ENCODE measurements at regions not wholly inside any gene's neighbourhood (a gene's known extent, or its start where the extent isn't known, plus 50 kb on each side); places are given as distances from the start of the nearest gene placed in this dataset.

- Histone ChIP-seq H4K20me1 (ENCODE audit: insufficient read depth, low read length) (no peaks in the 10 kb centered on the region), H3K9me2 (replicated peaks; ENCODE audit: insufficient read depth, low read length) (no peaks in the 10 kb centered on the region), H3K4me2 (ENCODE audit: low read depth, low read length) (no peak overlapping the region), H2AFZ (ENCODE audit: low read length) (no peak overlapping the region), H3K79me2 (ENCODE audit: low read length) (no peaks in the 10 kb centered on the region), H3K4me1 (ENCODE audit: low read length) (no peaks in the 10 kb centered on the region), H3K27ac (ENCODE audit: low read length) (no peak overlapping the region), H3K36me3 (replicated peaks; ENCODE audit: insufficient read depth, low read length) (no peaks in the 10 kb centered on the region), H3K9me3 (replicated peaks; ENCODE audit: insufficient read depth, low read length) (no peaks in the 10 kb centered on the region), H3F3A (ENCODE audit: insufficient read depth, low read length) (no peaks in the 10 kb centered on the region), H3K9ac (ENCODE audit: low read length) (no peak overlapping the region), H3K27me3 (replicated peaks; ENCODE audit: insufficient read depth, low read length) (no peaks in the 10 kb centered on the region), H3K4me3 (ENCODE audit: low read length) (no peak overlapping the region)
- DNase-seq = no peak
- no peak for TF ChIP-seq CTCF (IDR thresholded peaks at IDR 0.05; ENCODE audit: low read length)
- no peak for TF ChIP-seq EZH2 (optimal IDR thresholded peaks at IDR 0.05; ENCODE audit: low read depth, low read length)
- TF ChIP-seq EZH2phosphoT487 (IDR thresholded peaks at IDR 0.05; ENCODE audit: low read length) = no peak
These were observed 114.5 kb upstream of the LYZL1 start for GRCh38 chr10:29174389-29174788.

- no peak overlapping the region for H3K4me3 ChIP-seq (ENCODE audit: low read length)
- no peaks in the 10 kb centered on the region for H3K27me3 ChIP-seq (replicated peaks; ENCODE audit: insufficient read depth, low read length)
- no peaks in the 10 kb centered on the region for H3F3A ChIP-seq (ENCODE audit: insufficient read depth, low read length)
- H3K4me1 ChIP-seq (ENCODE audit: low read length) = no peaks in the 10 kb centered on the region
- DNase-seq = no peak
- H3K9me2 ChIP-seq (replicated peaks; ENCODE audit: insufficient read depth, low read length) = no peaks in the 10 kb centered on the region
- no peak for TF ChIP-seq EZH2 (optimal IDR thresholded peaks at IDR 0.05; ENCODE audit: low read depth, low read length)
- H3K9me3 ChIP-seq (replicated peaks; ENCODE audit: insufficient read depth, low read length) = no peaks in the 10 kb centered on the region
- H3K9ac ChIP-seq (ENCODE audit: low read length) = no peak overlapping the region
- no peaks in the 10 kb centered on the region for H4K20me1 ChIP-seq (ENCODE audit: insufficient read depth, low read length)
- no peaks in the 10 kb centered on the region for H3K36me3 ChIP-seq (replicated peaks; ENCODE audit: insufficient read depth, low read length)
- no peak overlapping the region for H3K27ac ChIP-seq (ENCODE audit: low read length)
- no peaks in the 10 kb centered on the region for H3K79me2 ChIP-seq (ENCODE audit: low read length)
- H3K4me2 ChIP-seq (ENCODE audit: low read depth, low read length) = no peak overlapping the region
- H2AFZ ChIP-seq (ENCODE audit: low read length) = no peak overlapping the region
These were observed 111.7 kb upstream of the LYZL1 start for GRCh38 chr10:29176845-29177832.

- no peaks in the 10 kb centered on the region for H3K27me3 ChIP-seq (replicated peaks; ENCODE audit: insufficient read depth, low read length)
- H4K20me1 ChIP-seq (ENCODE audit: insufficient read depth, low read length) = no peaks in the 10 kb centered on the region
- no peaks in the 10 kb centered on the region for H3K9me3 ChIP-seq (replicated peaks; ENCODE audit: insufficient read depth, low read length)
- no peaks in the 10 kb centered on the region for H3K4me1 ChIP-seq (ENCODE audit: low read length)
- DNase-seq = no peak
- H3K4me2 ChIP-seq (ENCODE audit: low read depth, low read length) = no peak overlapping the region
- H3K4me3 ChIP-seq (ENCODE audit: low read length) = no peak overlapping the region
- no peak overlapping the region for H3K9ac ChIP-seq (ENCODE audit: low read length)
- no peaks in the 10 kb centered on the region for H3F3A ChIP-seq (ENCODE audit: insufficient read depth, low read length)
- no peaks in the 10 kb centered on the region for H3K9me2 ChIP-seq (replicated peaks; ENCODE audit: insufficient read depth, low read length)
- H3K36me3 ChIP-seq (replicated peaks; ENCODE audit: insufficient read depth, low read length) = no peaks in the 10 kb centered on the region
- no peak overlapping the region for H3K27ac ChIP-seq (ENCODE audit: low read length)
- TF ChIP-seq EZH2phosphoT487 (IDR thresholded peaks at IDR 0.05; ENCODE audit: low read length) (no peak), EZH2 (optimal IDR thresholded peaks at IDR 0.05; ENCODE audit: low read depth, low read length) (no peak), CTCF (IDR thresholded peaks at IDR 0.05; ENCODE audit: low read length) (no peak)
- no peaks in the 10 kb centered on the region for H3K79me2 ChIP-seq (ENCODE audit: low read length)
- no peak overlapping the region for H2AFZ ChIP-seq (ENCODE audit: low read length)
These were observed 106.9 kb upstream of the LYZL1 start for GRCh38 chr10:29181936-29182335.
